ENCODE measurements at regions not wholly inside any gene's neighbourhood (a gene's known extent, or its start where the extent isn't known, plus 50 kb on each side); places are given as distances from the start of the nearest gene placed in this dataset.
"Not testable (repeated sequence)": the region's sequence is repeated elsewhere in the genome, so short reads cannot be mapped to it uniquely, and the experiment has no call there.

GRCh38 chr1:211206981-211207380 lies 52.2 kb upstream of the RCOR3 start:
- Mint-ChIP-seq H3K9me3 (peaks cover 0 to 8% (median 0%) of the 10 kb centered on the region in 7 donors), H3K36me3 (no peaks in the 10 kb centered on the region), H3K4me1 (no peaks in the 10 kb centered on the region), H3K27me3 (peaks cover 8 to 10% (median 9%) of the 10 kb centered on the region in 3 donors), H3K4me3 (no peak overlapping the region), H3K27ac (no peak overlapping the region)
- no peak for DNase-seq
- no peak for ATAC-seq (ENCODE audit: low read depth in 2 of 2)

- Mint-ChIP-seq H3K4me3 (no peak overlapping the region), H3K4me1 (no peaks in the 10 kb centered on the region), H3K27ac (no peak overlapping the region), H3K27me3 (peaks cover 4 to 11% (median 10%) of the 10 kb centered on the region in 3 donors), H3K36me3 (peaks cover 0 to 9% of the 10 kb centered on the region in 2 donors), H3K9me3 (peaks cover 0 to 24% (median 11%) of the 10 kb centered on the region in 7 donors)
- DNase-seq = no peak
- no peak for ATAC-seq (ENCODE audit: low read depth in 2 of 2)
These were observed 58.9 kb upstream of the RCOR3 start for GRCh38 chr1:211200311-211200710.

GRCh38 chr1:211198880-211199279 lies 60.3 kb upstream of the RCOR3 start:
- Mint-ChIP-seq H3K4me1 (no peaks in the 10 kb centered on the region), H3K27me3 (peaks cover 4 to 15% (median 10%) of the 10 kb centered on the region in 3 donors), H3K4me3 (no peak overlapping the region), H3K27ac (no peak overlapping the region), H3K36me3 (peaks cover 0 to 9% of the 10 kb centered on the region in 2 donors), H3K9me3 (peaks cover 0 to 24% (median 11%) of the 10 kb centered on the region in 7 donors)
- ATAC-seq (ENCODE audit: low read depth in 2 of 2) = no peak
- DNase-seq = no peak

- H3K27me3 Mint-ChIP-seq = peaks cover 4 to 20% (median 6%) of the 10 kb centered on the region in 3 donors
- peak overlapping the region in 1 of 6 donors; percentile 10 for H3K27ac Mint-ChIP-seq
- no peak for DNase-seq
- H3K4me1 Mint-ChIP-seq = no peaks in the 10 kb centered on the region
- peaks cover 0 to 9% of the 10 kb centered on the region in 2 donors for H3K36me3 Mint-ChIP-seq
- H3K4me3 Mint-ChIP-seq = no peak overlapping the region
- no peak for ATAC-seq (ENCODE audit: low read depth in 2 of 2)
- H3K9me3 Mint-ChIP-seq = peaks cover 0 to 24% (median 11%) of the 10 kb centered on the region in 7 donors
These were observed 61.1 kb upstream of the RCOR3 start for GRCh38 chr1:211198111-211198510.

- H3K36me3 Mint-ChIP-seq = peaks cover 0 to 9% of the 10 kb centered on the region in 2 donors
- H3K9me3 Mint-ChIP-seq = peaks cover 0 to 24% (median 11%) of the 10 kb centered on the region in 7 donors
- no peak overlapping the region for H3K4me3 Mint-ChIP-seq
- peaks cover 0 to 20% (median 4%) of the 10 kb centered on the region in 3 donors for H3K27me3 Mint-ChIP-seq
- ATAC-seq (ENCODE audit: low read depth in 2 of 2) = no peak
- no peak for DNase-seq
- H3K27ac Mint-ChIP-seq = no peak overlapping the region
- H3K4me1 Mint-ChIP-seq = no peaks in the 10 kb centered on the region
These were observed 62.3 kb upstream of the RCOR3 start for GRCh38 chr1:211196880-211197279.

- ATAC-seq (ENCODE audit: low read depth in 2 of 2) = no peak
- no peak for DNase-seq
- peaks cover 0 to 5% (median 0%) of the 10 kb centered on the region in 3 donors for H3K4me1 Mint-ChIP-seq
- peaks cover 0 to 24% (median 11%) of the 10 kb centered on the region in 7 donors for H3K9me3 Mint-ChIP-seq
- no peak overlapping the region for H3K4me3 Mint-ChIP-seq
- H3K36me3 Mint-ChIP-seq = peaks cover 0 to 9% of the 10 kb centered on the region in 2 donors
- peaks cover 0 to 20% (median 4%) of the 10 kb centered on the region in 3 donors for H3K27me3 Mint-ChIP-seq
- H3K27ac Mint-ChIP-seq = no peak overlapping the region
These were observed 60.9 kb upstream of the KCNH1 start for GRCh38 chr1:211194826-211195225.

GRCh38 chr1:211192227-211192626 lies 58.3 kb upstream of the KCNH1 start:
- no peak for DNase-seq
- ATAC-seq (ENCODE audit: low read depth in 2 of 2) = no peak
- Mint-ChIP-seq H3K9me3 (peaks cover 0 to 25% (median 10%) of the 10 kb centered on the region in 7 donors), H3K36me3 (peaks cover 0 to 4% of the 10 kb centered on the region in 2 donors), H3K27ac (no peak overlapping the region), H3K4me1 (peaks cover 7 to 23% (median 10%) of the 10 kb centered on the region in 3 donors), H3K4me3 (no peak overlapping the region), H3K27me3 (peaks cover 0 to 15% (median 4%) of the 10 kb centered on the region in 3 donors)

- H3K27me3 Mint-ChIP-seq, DNase-seq, H3K36me3 Mint-ChIP-seq: not testable (repeated sequence)
- Mint-ChIP-seq H3K27ac (peak overlapping the region; percentile 33 to 92 (median 80)), H3K4me1 (peaks cover 7 to 23% (median 10%) of the 10 kb centered on the region in 3 donors), H3K9me3 (peaks cover 0 to 11% (median 2%) of the 10 kb centered on the region in 7 donors), H3K4me3 (peak overlapping the region in 1 of 8 donors; percentile 35)
- peak; percentile 35 to 63 for ATAC-seq (ENCODE audit: low read depth in 2 of 2)
These were observed 54.8 kb upstream of the KCNH1 start for GRCh38 chr1:211188721-211189120.

GRCh38 chr1:211183747-211184313 lies 49.9 kb upstream of the KCNH1 start:
- Mint-ChIP-seq H3K27me3 (peaks cover 6 to 20% (median 13%) of the 10 kb centered on the region in 3 donors), H3K4me3 (no peak overlapping the region), H3K4me1 (peaks cover 4 to 9% (median 8%) of the 10 kb centered on the region in 3 donors), H3K9me3 (peaks cover 0 to 10% (median 2%) of the 10 kb centered on the region in 7 donors), H3K27ac (no peak overlapping the region), H3K36me3 (no peaks in the 10 kb centered on the region)
- ATAC-seq (ENCODE audit: low read depth in 2 of 2) (no peak), DNase-seq (no peak)
